ENCODE measurements at regions not wholly inside any gene's neighbourhood (a gene's known extent, or its start where the extent isn't known, plus 50 kb on each side); places are given as distances from the start of the nearest gene placed in this dataset.

DNA sequence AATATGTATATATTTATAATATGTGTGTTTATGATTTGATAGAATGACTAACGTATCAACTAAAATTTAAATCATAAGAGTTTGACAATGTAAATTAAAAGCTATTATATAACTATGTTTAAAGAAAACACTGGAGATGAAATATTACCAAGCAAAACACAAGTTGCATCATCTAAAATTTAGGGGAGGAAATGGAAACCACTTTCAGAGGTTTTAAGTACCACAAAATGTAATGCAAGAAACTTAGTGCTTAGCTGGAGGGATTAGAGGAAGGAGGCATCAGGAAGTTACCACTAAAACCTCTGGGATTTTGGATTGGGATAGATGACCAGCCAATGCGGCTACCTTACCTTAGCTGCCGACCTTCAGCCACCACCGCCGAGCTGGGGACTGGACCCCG, 1192.1 kb upstream of the PRKX start:
- TF ChIP-seq CTCF (IDR thresholded peaks at IDR 0.05; ENCODE audit: extremely low read depth in 1 of 2, insufficient read depth in 1 of 2, low read depth in 1 of 2, low read length in 2 of 2) (no peak), POLR2A (IDR thresholded peaks at IDR 0.05; ENCODE audit: low read depth, low read length) (no peak), POLR2AphosphoS5 (IDR thresholded peaks at IDR 0.05; ENCODE audit: insufficient read depth, low read depth, low read length) (no peak), EZH2 (IDR thresholded peaks at IDR 0.05; ENCODE audit: borderline replicate concordance, low read depth, low read length, severe bottlenecking) (no peak), MYC (IDR thresholded peaks at IDR 0.05; ENCODE audit: low read depth, low read length) (no peak), JUN (IDR thresholded peaks at IDR 0.05; ENCODE audit: borderline replicate concordance, insufficient read depth, insufficient read length, low read depth) (no peak), GATA2 (IDR thresholded peaks at IDR 0.05; ENCODE audit: insufficient read depth, insufficient read length, low read depth, low read length) (no peak), FOS (IDR thresholded peaks at IDR 0.05; ENCODE audit: borderline replicate concordance, insufficient read depth, low read length) (no peak)
- TF ChIP-seq, protein P1, sequence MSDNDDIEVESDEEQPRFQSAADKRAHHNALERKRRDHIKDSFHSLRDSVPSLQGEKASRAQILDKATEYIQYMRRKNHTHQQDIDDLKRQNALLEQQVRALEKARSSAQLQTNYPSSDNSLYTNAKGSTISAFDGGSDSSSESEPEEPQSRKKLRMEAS (IDR thresholded peaks at IDR 0.05; ENCODE audit: insufficient read depth, insufficient read length): no peak
